ENCODE measurements at regions not wholly inside any gene's neighbourhood (a gene's known extent, or its start where the extent isn't known, plus 50 kb on each side); places are given as distances from the start of the nearest gene placed in this dataset.

DNA sequence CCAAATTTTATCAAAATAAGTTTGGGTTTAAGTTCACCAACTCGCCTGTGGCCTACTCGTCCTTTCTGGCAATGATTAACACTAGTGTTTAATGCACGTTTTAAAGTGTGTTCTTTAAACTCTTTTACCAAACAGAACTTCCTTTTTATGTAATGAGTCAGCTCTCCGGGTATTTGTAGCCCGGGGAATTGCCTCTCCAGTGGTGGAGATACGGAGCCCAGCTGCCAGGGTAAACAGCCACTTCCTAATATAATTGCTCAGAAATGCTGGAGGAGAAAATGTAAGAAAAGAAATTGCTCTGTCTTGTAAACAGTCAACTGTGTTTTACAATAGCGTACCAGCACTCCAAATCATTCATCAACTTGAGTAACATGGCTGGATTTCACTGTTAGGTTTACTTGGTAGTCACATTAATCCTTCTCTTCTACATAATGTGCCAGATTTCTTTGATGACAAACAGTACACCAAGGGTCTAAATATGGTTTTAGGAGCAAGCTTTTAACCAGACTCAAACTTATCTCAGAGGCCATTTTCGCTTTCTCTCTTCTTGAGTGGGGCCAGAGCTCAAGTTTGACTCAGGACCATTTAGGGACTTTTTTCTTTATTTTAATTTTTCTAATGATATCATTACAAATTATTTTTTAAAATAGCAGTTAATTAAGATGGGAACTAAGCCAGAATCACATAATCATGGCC, 101.2 kb upstream of the SLC38A2 start:
- no peak overlapping the region for H3K9ac ChIP-seq (ENCODE audit: insufficient read length, low read depth)
- H3K4me1 ChIP-seq (ENCODE audit: insufficient read depth, insufficient read length): no peaks in the 10 kb centered on the region
- TF ChIP-seq ZNF274 (IDR thresholded peaks at IDR 0.05; ENCODE audit: low read depth, low read length): no peak
- no peak for DNase-seq (ENCODE audit: low read depth, low spot score)
- H3K27me3 ChIP-seq (ENCODE audit: insufficient read depth, insufficient read length): no peaks in the 10 kb centered on the region
- no peak overlapping the region for H3K4me3 ChIP-seq (ENCODE audit: insufficient read length, low read depth)
- no peaks in the 10 kb centered on the region for H3K36me3 ChIP-seq (ENCODE audit: insufficient read depth, insufficient read length, low read length)
- H3K9me3 ChIP-seq (ENCODE audit: insufficient read depth, low read length): no peaks in the 10 kb centered on the region

DNA sequence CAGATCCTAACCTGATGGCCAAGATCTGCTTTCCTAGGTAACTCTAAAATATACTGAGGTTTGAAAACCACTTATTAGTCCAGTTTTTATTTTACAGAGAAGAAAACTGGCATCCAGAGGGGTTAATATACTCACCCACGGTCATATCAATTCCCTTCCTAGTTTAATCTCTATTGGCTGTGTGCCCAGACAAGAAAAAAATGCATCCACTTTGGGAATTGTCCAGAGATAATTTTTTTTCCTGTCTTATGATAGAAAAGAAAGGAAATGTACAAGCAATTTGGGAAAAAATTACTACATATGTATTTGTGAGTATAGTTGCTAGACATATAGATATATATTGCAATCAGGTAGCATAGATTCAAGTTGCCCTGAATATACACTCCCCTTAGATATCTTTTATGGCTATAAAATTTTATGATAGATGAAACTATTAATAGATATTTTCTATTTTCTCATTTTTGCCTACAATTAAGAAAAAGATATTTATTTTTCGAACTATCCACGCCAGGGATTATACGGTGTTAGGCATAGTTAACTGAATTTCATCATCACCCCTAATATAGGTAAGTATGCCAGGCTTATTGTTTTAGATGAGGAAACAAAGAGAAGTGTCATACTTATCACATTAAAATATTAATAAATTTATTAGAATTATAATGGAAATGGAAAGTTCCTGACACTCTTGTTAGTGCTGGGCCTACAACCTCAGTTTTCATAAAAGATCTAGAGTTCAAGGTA, 100.5 kb upstream of the SLC38A2 start:
- H3K4me3 ChIP-seq (ENCODE audit: insufficient read length, low read depth): no peak overlapping the region
- no peaks in the 10 kb centered on the region for H3K9me3 ChIP-seq (ENCODE audit: insufficient read depth, low read length)
- no peaks in the 10 kb centered on the region for H3K36me3 ChIP-seq (ENCODE audit: insufficient read depth, insufficient read length, low read length)
- H3K9ac ChIP-seq (ENCODE audit: insufficient read length, low read depth): no peak overlapping the region
- no peaks in the 10 kb centered on the region for H3K4me1 ChIP-seq (ENCODE audit: insufficient read depth, insufficient read length)
- no peaks in the 10 kb centered on the region for H3K27me3 ChIP-seq (ENCODE audit: insufficient read depth, insufficient read length)
- no peak for DNase-seq (ENCODE audit: low read depth, low spot score)
- no peak for TF ChIP-seq YY1 (IDR thresholded peaks at IDR 0.05; ENCODE audit: insufficient read depth, insufficient read length)
- no peak for TF ChIP-seq ZNF274 (IDR thresholded peaks at IDR 0.05; ENCODE audit: low read depth, low read length)
- no peak for TF ChIP-seq SUZ12 (IDR thresholded peaks at IDR 0.05; ENCODE audit: extremely low read depth, insufficient read depth, insufficient read length)

DNA sequence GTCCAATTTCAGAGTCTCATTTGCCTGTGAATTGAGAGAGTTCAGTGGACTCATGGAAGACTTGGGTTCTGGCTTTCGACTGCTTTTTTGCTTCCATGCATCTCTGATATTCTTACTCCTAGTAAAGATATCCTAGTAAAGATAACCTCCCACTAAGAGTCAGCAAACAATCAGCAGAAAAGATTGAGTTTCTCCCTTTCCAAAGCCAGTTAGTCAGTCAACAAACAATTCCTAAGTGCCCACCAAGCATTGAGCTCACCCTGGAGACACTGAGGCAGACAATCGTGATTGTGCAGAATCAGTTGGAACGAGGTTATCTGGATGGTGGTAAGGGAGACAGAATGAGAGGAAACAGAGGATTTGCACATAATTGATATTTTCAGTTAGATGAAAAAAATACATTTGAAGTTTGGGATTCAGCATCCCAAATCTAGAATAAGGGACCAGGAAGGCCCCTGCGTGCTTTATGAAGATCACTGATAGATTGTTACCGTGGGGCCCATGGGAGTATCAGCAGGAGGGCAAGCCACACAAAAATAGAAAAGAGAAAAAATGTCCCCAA, 99.7 kb upstream of the SLC38A2 start:
- no peaks in the 10 kb centered on the region for H3K4me1 ChIP-seq (ENCODE audit: insufficient read depth, insufficient read length)

DNA sequence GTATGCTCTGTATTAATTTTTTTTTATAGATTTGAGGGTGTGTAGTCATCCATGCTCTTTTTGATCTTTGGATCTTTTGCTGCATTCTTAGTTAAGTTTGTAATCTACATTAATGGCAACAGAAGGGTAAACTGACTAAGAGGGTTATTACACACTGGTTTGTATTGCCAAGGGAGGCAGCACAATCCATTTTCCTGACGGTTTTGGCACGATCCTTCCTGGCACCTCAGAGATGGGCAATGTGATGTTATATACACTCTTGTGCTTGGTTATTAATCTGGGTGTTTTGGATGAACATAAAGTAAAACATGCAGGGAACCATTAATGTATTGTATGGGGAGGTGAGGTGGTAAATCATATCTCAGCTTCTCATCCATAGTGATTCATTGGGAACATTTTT, 98.8 kb upstream of the SLC38A2 start:
- Histone ChIP-seq H3K4me3 (ENCODE audit: insufficient read length, low read depth) (no peak overlapping the region), H3K4me1 (ENCODE audit: insufficient read depth, insufficient read length) (no peaks in the 10 kb centered on the region), H3K36me3 (ENCODE audit: insufficient read depth, insufficient read length, low read length) (no peaks in the 10 kb centered on the region), H3K9ac (ENCODE audit: insufficient read length, low read depth) (no peak overlapping the region), H3K9me3 (ENCODE audit: insufficient read depth, low read length) (no peaks in the 10 kb centered on the region), H3K27me3 (ENCODE audit: insufficient read depth, insufficient read length) (no peaks in the 10 kb centered on the region)
- no peak for DNase-seq (ENCODE audit: low read depth, low spot score)
- TF ChIP-seq SUZ12 (IDR thresholded peaks at IDR 0.05; ENCODE audit: extremely low read depth, insufficient read depth, insufficient read length) (no peak), YY1 (IDR thresholded peaks at IDR 0.05; ENCODE audit: insufficient read depth, insufficient read length) (no peak), ZNF274 (IDR thresholded peaks at IDR 0.05; ENCODE audit: low read depth, low read length) (no peak)

More for the DNA sequence above, 99.7 kb upstream of the SLC38A2 start:
- TF ChIP-seq SUZ12 (IDR thresholded peaks at IDR 0.05; ENCODE audit: extremely low read depth, insufficient read depth, insufficient read length): no peak
- TF ChIP-seq YY1 (IDR thresholded peaks at IDR 0.05; ENCODE audit: insufficient read depth, insufficient read length): no peak
- TF ChIP-seq ZNF274 (IDR thresholded peaks at IDR 0.05; ENCODE audit: low read depth, low read length): no peak
- no peak overlapping the region for H3K4me3 ChIP-seq (ENCODE audit: insufficient read length, low read depth)
- H3K27me3 ChIP-seq (ENCODE audit: insufficient read depth, insufficient read length): no peaks in the 10 kb centered on the region
- H3K9ac ChIP-seq (ENCODE audit: insufficient read length, low read depth): no peak overlapping the region
- DNase-seq (ENCODE audit: low read depth, low spot score): no peak
- no peaks in the 10 kb centered on the region for H3K36me3 ChIP-seq (ENCODE audit: insufficient read depth, insufficient read length, low read length)
- H3K9me3 ChIP-seq (ENCODE audit: insufficient read depth, low read length): no peaks in the 10 kb centered on the region

DNA sequence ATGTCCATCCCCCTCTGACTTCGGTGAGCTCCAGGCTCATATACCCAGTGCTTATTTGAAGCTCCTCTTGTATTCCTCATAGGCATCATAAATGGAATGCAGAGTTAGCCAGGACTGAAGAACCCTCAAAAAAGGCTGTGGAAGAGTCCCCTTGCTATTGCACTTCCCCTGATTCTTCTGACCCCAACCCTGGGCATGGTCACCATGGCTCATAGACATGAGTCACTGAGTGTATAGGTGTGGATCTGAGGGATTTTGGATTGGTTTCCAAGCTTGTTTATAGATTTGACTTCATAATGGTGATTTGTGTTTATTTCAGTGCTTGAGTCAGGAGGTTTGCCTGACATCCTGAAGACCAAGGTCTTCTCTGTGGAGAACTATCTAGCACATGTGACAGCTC, 98.4 kb upstream of the SLC38A2 start:
- no peaks in the 10 kb centered on the region for H3K9me3 ChIP-seq (ENCODE audit: insufficient read depth, low read length)
- no peak overlapping the region for H3K9ac ChIP-seq (ENCODE audit: insufficient read length, low read depth)
- DNase-seq (ENCODE audit: low read depth, low spot score): no peak
- no peaks in the 10 kb centered on the region for H3K27me3 ChIP-seq (ENCODE audit: insufficient read depth, insufficient read length)
- H3K4me1 ChIP-seq (ENCODE audit: insufficient read depth, insufficient read length): no peaks in the 10 kb centered on the region
- no peaks in the 10 kb centered on the region for H3K36me3 ChIP-seq (ENCODE audit: insufficient read depth, insufficient read length, low read length)
- no peak for TF ChIP-seq YY1 (IDR thresholded peaks at IDR 0.05; ENCODE audit: insufficient read depth, insufficient read length)
- TF ChIP-seq ZNF274 (IDR thresholded peaks at IDR 0.05; ENCODE audit: low read depth, low read length): no peak
- no peak overlapping the region for H3K4me3 ChIP-seq (ENCODE audit: insufficient read length, low read depth)

DNA sequence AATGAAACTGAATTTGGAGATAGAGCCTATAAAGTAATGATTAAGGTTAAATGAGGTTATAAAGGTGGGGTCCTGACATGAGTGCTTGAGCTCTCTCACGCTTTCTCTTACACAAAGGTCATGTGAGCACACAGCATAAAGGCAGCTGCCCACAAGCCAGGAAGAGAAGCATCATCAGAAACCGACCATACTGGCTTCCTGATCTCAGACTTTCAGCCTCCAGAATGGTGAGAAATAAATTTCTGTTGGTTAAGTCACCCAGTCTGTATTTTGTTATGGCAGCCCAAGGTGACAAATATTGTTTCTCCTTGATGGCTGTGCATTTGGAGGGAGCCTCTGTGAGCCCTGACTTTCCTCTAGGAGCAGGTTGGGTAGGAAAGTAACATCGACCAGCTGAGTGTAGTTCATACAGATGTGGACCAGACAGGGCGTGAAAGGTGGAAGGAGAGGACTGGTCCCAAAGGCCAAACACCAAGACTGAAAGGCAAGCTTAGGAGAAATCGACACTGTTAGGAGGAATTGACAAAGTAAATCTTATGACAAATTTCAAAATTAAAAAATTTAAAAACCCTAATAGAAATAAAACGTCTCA, 97.6 kb upstream of the SLC38A2 start:
- no peaks in the 10 kb centered on the region for H3K9me3 ChIP-seq (ENCODE audit: insufficient read depth, low read length)
- no peaks in the 10 kb centered on the region for H3K27me3 ChIP-seq (ENCODE audit: insufficient read depth, insufficient read length)
- no peak for DNase-seq (ENCODE audit: low read depth, low spot score)
- H3K4me1 ChIP-seq (ENCODE audit: insufficient read depth, insufficient read length): no peaks in the 10 kb centered on the region
- no peak for TF ChIP-seq YY1 (IDR thresholded peaks at IDR 0.05; ENCODE audit: insufficient read depth, insufficient read length)
- TF ChIP-seq ZNF274 (IDR thresholded peaks at IDR 0.05; ENCODE audit: low read depth, low read length): no peak
- TF ChIP-seq SUZ12 (IDR thresholded peaks at IDR 0.05; ENCODE audit: extremely low read depth, insufficient read depth, insufficient read length): no peak
- H3K4me3 ChIP-seq (ENCODE audit: insufficient read length, low read depth): no peak overlapping the region
- no peak overlapping the region for H3K9ac ChIP-seq (ENCODE audit: insufficient read length, low read depth)
- H3K36me3 ChIP-seq (ENCODE audit: insufficient read depth, insufficient read length, low read length): no peaks in the 10 kb centered on the region

DNA sequence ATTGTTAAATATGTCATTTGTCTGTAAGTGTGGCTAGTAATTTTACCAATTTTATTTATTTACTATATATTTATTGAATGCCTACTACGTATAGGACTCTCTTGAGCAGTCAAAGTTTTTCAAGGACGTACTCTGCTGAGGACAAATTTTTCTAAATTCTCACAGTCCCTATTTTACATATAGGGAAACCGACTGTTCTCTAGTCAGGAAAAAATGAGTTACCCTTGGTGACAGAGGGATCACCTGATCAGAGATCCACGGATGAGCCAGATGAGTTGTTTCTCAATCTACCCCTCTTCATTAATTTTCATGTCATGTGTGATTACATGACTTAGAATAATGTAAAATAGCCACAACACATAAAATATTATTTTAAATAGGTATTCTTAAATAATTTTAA, 96.2 kb upstream of the SLC38A2 start:
- DNase-seq (ENCODE audit: low read depth, low spot score): no peak
- no peak for TF ChIP-seq SUZ12 (IDR thresholded peaks at IDR 0.05; ENCODE audit: extremely low read depth, insufficient read depth, insufficient read length)
- TF ChIP-seq YY1 (IDR thresholded peaks at IDR 0.05; ENCODE audit: insufficient read depth, insufficient read length): no peak
- TF ChIP-seq ZNF274 (IDR thresholded peaks at IDR 0.05; ENCODE audit: low read depth, low read length): no peak
- H3K9ac ChIP-seq (ENCODE audit: insufficient read length, low read depth): no peak overlapping the region
- no peaks in the 10 kb centered on the region for H3K9me3 ChIP-seq (ENCODE audit: insufficient read depth, low read length)
- H3K4me3 ChIP-seq (ENCODE audit: insufficient read length, low read depth): no peak overlapping the region
- no peaks in the 10 kb centered on the region for H3K36me3 ChIP-seq (ENCODE audit: insufficient read depth, insufficient read length, low read length)
- H3K27me3 ChIP-seq (ENCODE audit: insufficient read depth, insufficient read length): no peaks in the 10 kb centered on the region
- no peaks in the 10 kb centered on the region for H3K4me1 ChIP-seq (ENCODE audit: insufficient read depth, insufficient read length)

Measured in NT2/D1 (cell line).